Neuronal stem cell (in vitro differentiated cells): ENCODE measurements at regions not wholly inside any gene's neighbourhood (a gene's known extent, or its start where the extent isn't known, plus 50 kb on each side); places are given as distances from the start of the nearest gene placed in this dataset.

Source experiments
- DNase-seq: peaks from one replicate; pipeline ENCODE4 v3.0.0-alpha.2; 2013; ENCODE audit warnings: low spot score
- H2AFZ ChIP-seq: one replicate; pipeline ENCODE4 v1.6.1; 2013; ENCODE audit warnings: mild to moderate bottlenecking, low read length, inconsistent platforms
- H2AK5ac ChIP-seq: 2 replicates; pipeline ENCODE4 v1.6.1; 2013; ENCODE audit warnings: low read depth, mild to moderate bottlenecking, inconsistent platforms, low read length, moderate library complexity, mixed read lengths
- H2BK120ac ChIP-seq: 2 replicates; pipeline ENCODE4 v1.6.1; 2013; ENCODE audit warnings: low read depth, mild to moderate bottlenecking, inconsistent platforms, low read length, moderate library complexity, mixed read lengths
- H2BK12ac ChIP-seq: one replicate; pipeline ENCODE4 v1.6.1; 2013; ENCODE audit warnings: low read length, inconsistent platforms
- H2BK15ac ChIP-seq: 2 replicates; pipeline ENCODE4 v1.6.1; 2013; ENCODE audit warnings: mild to moderate bottlenecking, low read length, inconsistent platforms, mixed read lengths
- H2BK5ac ChIP-seq: one replicate; pipeline ENCODE4 v1.6.1; 2013; ENCODE audit warnings: inconsistent platforms, mild to moderate bottlenecking, low read length, moderate library complexity
- H3K14ac ChIP-seq: one replicate; pipeline ENCODE4 v1.6.1; 2013; ENCODE audit warnings: low read length, inconsistent platforms
- H3K18ac ChIP-seq: 2 replicates; pipeline ENCODE4 v1.6.1; 2013; ENCODE audit warnings: low read length, inconsistent platforms
- H3K23ac ChIP-seq: 2 replicates; pipeline ENCODE4 v1.6.1; 2013; ENCODE audit warnings: low read depth, mild to moderate bottlenecking, mixed read lengths, low read length, inconsistent platforms; ENCODE audit not compliant: poor library complexity
- H3K27ac ChIP-seq: replicated peaks from 3 replicates; pipeline ENCODE4 v1.5.1; 2013; ENCODE audit warnings: low read length, inconsistent platforms
- H3K27me3 ChIP-seq, 3 experiments: 2 replicates each; pipeline ENCODE4 v1.6.1; 2013; ENCODE audit warnings: low read length in 3 of 3, mild to moderate bottlenecking in 2 of 3, inconsistent platforms in 1 of 3, low read depth in 1 of 3, mixed read lengths in 1 of 3, moderate library complexity in 1 of 3; ENCODE audit not compliant: control insufficient read depth in 3 of 3, insufficient read depth in 3 of 3
- H3K36me3 ChIP-seq, 2 donors: replicated peaks in 1 of 2; 2 replicates each; pipeline ENCODE4 v1.6.1; 2013; ENCODE audit warnings: low read length in 2 of 2; ENCODE audit not compliant: control insufficient read depth in 2 of 2, insufficient read depth in 2 of 2
- H3K4ac ChIP-seq: 2 replicates; pipeline ENCODE4 v1.6.1; 2013; ENCODE audit warnings: inconsistent platforms, mild to moderate bottlenecking, low read length, moderate library complexity
- H3K4me1 ChIP-seq, 2 donors: 1 replicate in 1 of 2; 2 replicates in 1 of 2; pipeline ENCODE4 v1.6.1; 2013; ENCODE audit warnings: low read length in 2 of 2, low read depth in 1 of 2; ENCODE audit not compliant: control insufficient read depth in 2 of 2, insufficient read depth in 1 of 2
- H3K4me2 ChIP-seq: one replicate; pipeline ENCODE4 v1.6.1; 2013; ENCODE audit warnings: mild to moderate bottlenecking, low read length, inconsistent platforms; ENCODE audit not compliant: insufficient read depth, poor library complexity, severe bottlenecking
- H3K4me3 ChIP-seq, 2 donors: 2 replicates each; pipeline ENCODE4 v1.5.1; 2013; ENCODE audit warnings: low read length in 2 of 2, mild to moderate bottlenecking in 2 of 2, inconsistent platforms in 1 of 2, moderate library complexity in 1 of 2
- H3K79me1 ChIP-seq: one replicate; pipeline ENCODE4 v1.6.1; 2013; ENCODE audit warnings: low read depth, mild to moderate bottlenecking, inconsistent platforms, low read length, moderate library complexity
- H3K9ac ChIP-seq: one replicate; pipeline ENCODE4 v1.6.1; 2013; ENCODE audit warnings: mild to moderate bottlenecking, low read depth, low read length, inconsistent platforms; ENCODE audit not compliant: poor library complexity
- H3K9me3 ChIP-seq, 2 donors: replicated peaks in 1 of 2; 2 replicates each; pipeline versions ENCODE3 to v1.6.1; 2013; ENCODE audit warnings: low read length in 2 of 2, mild to moderate bottlenecking in 2 of 2, inconsistent platforms in 1 of 2, low read depth in 1 of 2, mixed read lengths in 1 of 2, moderate library complexity in 1 of 2; ENCODE audit not compliant: control insufficient read depth in 2 of 2, insufficient read depth in 1 of 2
- H4K8ac ChIP-seq: one replicate; pipeline ENCODE4 v1.6.1; 2013; ENCODE audit warnings: low read depth, mild to moderate bottlenecking, inconsistent platforms, low read length, moderate library complexity
- H4K91ac ChIP-seq: one replicate; pipeline ENCODE4 v1.6.1; 2013; ENCODE audit warnings: low read length, low read depth, mild to moderate bottlenecking, inconsistent platforms; ENCODE audit not compliant: poor library complexity
- WGBS, 2 donors: extraction: QIAGEN DNeasy Blood & Tissue Kit; methylation state at CpG; one replicate each; pipeline ENCODE4 v1.1.7; 2013; ENCODE audit warnings: missing lambda C conversion rate in 2 of 2, mixed read lengths in 1 of 2; ENCODE audit not compliant: insufficient read length in 2 of 2, insufficient replicate concordance in 1 of 2; ENCODE audit errors: extremely low coverage in 2 of 2; 5-methylcytosine and 5-hydroxymethylcytosine counted together

- DNase-seq, result no peak
- H4K8ac ChIP-seq, result peak overlapping the region; percentile 82
- H3K4me3 ChIP-seq, result peak overlapping the region in 1 of 2 donors; percentile 51
- no peaks in the 10 kb centered on the region for H3K9me3 ChIP-seq
- no peak overlapping the region for H2BK12ac ChIP-seq
- H2BK5ac ChIP-seq, result no peak overlapping the region
- no peak overlapping the region for H4K91ac ChIP-seq
- no peak overlapping the region for H3K27ac ChIP-seq
- H2BK15ac ChIP-seq, result no peak overlapping the region
- H3K4me1 ChIP-seq, result no peaks in the 10 kb centered on the region
- peak overlapping the region; percentile 85 for H3K23ac ChIP-seq
- H3K9ac ChIP-seq, result no peak overlapping the region
- H2AFZ ChIP-seq, result no peak overlapping the region
- H3K4me2 ChIP-seq, result no peak overlapping the region
- H3K36me3 ChIP-seq, result no peaks in the 10 kb centered on the region
- H3K4ac ChIP-seq, result no peak overlapping the region
- no CpG with 5 or more reads among the region's 15 CpGs for WGBS, 2 donors
- no peaks in the 10 kb centered on the region for H3K79me1 ChIP-seq
- no peak overlapping the region for H2BK120ac ChIP-seq
- H3K18ac ChIP-seq, result no peak overlapping the region
- peak overlapping the region; percentile 57 for H2AK5ac ChIP-seq
- peak overlapping the region; percentile 71 for H3K14ac ChIP-seq
- H3K27me3 ChIP-seq, result no peaks in the 10 kb centered on the region
Measured at GRCh38 chr3:180820400-180820799, 92.1 kb upstream of the FXR1 start.

GRCh38 chr3:180825964-180826363 lies 86.5 kb upstream of the FXR1 start:
- H4K8ac ChIP-seq, result no peak overlapping the region
- H3K23ac ChIP-seq, result no peak overlapping the region
- H3K14ac ChIP-seq, result no peak overlapping the region
- no peak overlapping the region for H3K4ac ChIP-seq
- H3K79me1 ChIP-seq, result peaks cover 3% of the 10 kb centered on the region
- H3K36me3 ChIP-seq, result no peaks in the 10 kb centered on the region
- no peak overlapping the region for H3K27ac ChIP-seq
- no peak overlapping the region for H2AK5ac ChIP-seq
- no peak overlapping the region for H2BK120ac ChIP-seq
- H3K4me2 ChIP-seq, result no peak overlapping the region
- no peaks in the 10 kb centered on the region for H3K9me3 ChIP-seq
- no peak overlapping the region for H2BK12ac ChIP-seq
- no peak for DNase-seq
- H2BK15ac ChIP-seq, result no peak overlapping the region
- H3K4me3 ChIP-seq, result no peak overlapping the region
- H2BK5ac ChIP-seq, result no peak overlapping the region
- H3K18ac ChIP-seq, result no peak overlapping the region
- H3K4me1 ChIP-seq, result no peaks in the 10 kb centered on the region
- H3K9ac ChIP-seq, result no peak overlapping the region
- H4K91ac ChIP-seq, result no peak overlapping the region
- H2AFZ ChIP-seq, result no peak overlapping the region
- H3K27me3 ChIP-seq, result no peaks in the 10 kb centered on the region
- WGBS, 2 donors, result no CpG with 5 or more reads among the region's 2 CpGs

DNA sequence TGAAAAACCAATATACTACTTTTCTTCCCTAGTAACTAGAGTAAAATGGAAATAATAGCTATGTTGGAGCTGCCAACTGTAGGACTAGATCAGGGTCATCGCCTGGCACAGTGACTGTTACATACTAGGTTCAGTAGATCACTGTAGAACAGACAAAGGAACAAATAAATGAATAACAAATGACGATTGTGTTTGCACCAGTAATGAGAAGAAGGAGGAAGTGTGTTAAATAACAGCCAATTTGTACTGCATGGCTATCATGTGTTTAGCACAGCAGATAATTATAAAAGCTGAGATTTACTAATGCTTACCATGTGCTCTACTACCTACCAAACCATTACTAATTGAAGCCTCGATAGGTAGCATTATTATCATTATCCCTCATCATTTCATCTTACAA lies 85.3 kb upstream of the FXR1 start:
- Histone ChIP-seq H3K27me3 (no peaks in the 10 kb centered on the region), H2BK120ac (no peak overlapping the region), H2BK5ac (no peak overlapping the region), H3K27ac (no peak overlapping the region), H3K14ac (no peak overlapping the region), H2BK12ac (no peak overlapping the region), H2AFZ (no peak overlapping the region), H2AK5ac (no peak overlapping the region), H3K36me3 (no peaks in the 10 kb centered on the region), H3K18ac (no peak overlapping the region), H3K9ac (no peak overlapping the region), H2BK15ac (no peak overlapping the region), H3K23ac (no peak overlapping the region), H3K4me1 (no peaks in the 10 kb centered on the region), H3K4me2 (no peak overlapping the region), H3K4ac (no peak overlapping the region), H4K91ac (no peak overlapping the region), H3K9me3 (no peaks in the 10 kb centered on the region), H3K4me3 (no peak overlapping the region), H3K79me1 (peaks cover 3% of the 10 kb centered on the region), H4K8ac (no peak overlapping the region)
- no peak for DNase-seq
- WGBS, 2 donors, result no CpG with 5 or more reads among the region's 3 CpGs

DNA sequence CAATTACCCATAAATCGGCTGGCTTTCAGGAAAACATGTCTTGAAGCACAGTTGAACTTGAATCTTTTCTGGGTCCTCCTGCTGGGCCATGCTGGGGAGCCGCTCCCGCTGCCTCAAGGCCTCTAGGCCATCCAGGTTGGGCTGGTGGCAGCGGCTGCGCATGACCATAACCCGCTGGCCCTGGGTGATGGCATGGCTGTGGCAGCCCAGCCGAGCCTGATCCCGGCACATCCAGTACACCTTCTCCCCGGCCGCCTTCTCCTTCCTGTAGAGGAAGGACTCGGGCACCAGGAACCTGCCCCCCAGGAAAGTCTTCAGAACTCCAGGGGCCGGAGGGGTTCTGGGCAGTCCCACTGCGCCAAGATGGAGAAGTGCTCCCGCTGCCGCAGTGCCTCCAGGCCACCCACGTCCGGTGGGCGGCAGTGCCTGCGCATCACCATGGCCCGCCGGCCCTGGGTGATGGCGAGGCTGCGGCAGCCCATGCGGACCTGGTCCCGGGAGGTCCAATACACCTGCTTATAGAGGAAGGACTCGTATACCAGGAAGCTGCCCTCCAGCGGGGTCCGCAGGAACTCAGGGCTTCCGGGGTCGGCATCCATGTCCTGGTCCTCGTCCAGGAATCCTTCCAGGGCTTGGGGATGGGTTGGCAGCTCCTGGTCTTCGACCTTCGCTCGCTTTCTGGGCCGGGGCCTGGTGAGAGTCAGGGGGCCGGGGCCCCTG lies 84.3 kb upstream of the FXR1 start:
- Histone ChIP-seq H3K14ac (peak overlapping the region; percentile 82), H2AK5ac (no peak overlapping the region), H3K4ac (no peak overlapping the region), H2AFZ (peak overlapping the region; percentile 17), H2BK12ac (peak overlapping the region; percentile 10), H3K4me2 (no peak overlapping the region), H3K79me1 (peaks cover 3% of the 10 kb centered on the region), H3K9ac (peak overlapping the region; percentile 21), H3K23ac (peak overlapping the region; percentile 65), H2BK120ac (no peak overlapping the region), H3K4me1 (no peaks in the 10 kb centered on the region), H3K36me3 (no peaks in the 10 kb centered on the region), H3K18ac (no peak overlapping the region), H3K4me3 (no peak overlapping the region), H2BK15ac (peak overlapping the region; percentile 49), H3K27me3 (no peaks in the 10 kb centered on the region), H2BK5ac (no peak overlapping the region), H3K27ac (no peak overlapping the region), H3K9me3 (no peaks in the 10 kb centered on the region), H4K8ac (peak overlapping the region; percentile 17), H4K91ac (no peak overlapping the region)
- no CpG with 5 or more reads among the region's 36 CpGs for WGBS, 2 donors
- no peak for DNase-seq
